H1 (cell line): ENCODE measurements at regions not wholly inside any gene's neighbourhood (a gene's known extent, or its start where the extent isn't known, plus 50 kb on each side); places are given as distances from the start of the nearest gene placed in this dataset.

Experiments used
- CTCF ChIA-PET: fragments of 300-600 bp; sonication (Branson Sonifier 250); formaldehyde crosslinking; loops from one replicate; lab custom pipeline; 2021; ENCODE audit not compliant: partially characterized antibody; lab: Charles Lee
- POLR2A ChIA-PET: fragments of 300-600 bp; sonication (Branson Sonifier 250); formaldehyde crosslinking; loops from one replicate; lab custom pipeline; 2021; ENCODE audit warnings: inconsistent platforms; ENCODE audit not compliant: partially characterized antibody; lab: Charles Lee
- DNase-seq, 2 experiments: peaks; one replicate each; pipeline versions ENCODE4 v3.0.0 to v3.0.0-alpha.2; 2010 to 2022; ENCODE audit warnings: low spot score in 2 of 2, low read depth in 1 of 2, mixed read lengths in 1 of 2
- FAIRE-seq: peaks from 2 replicates; lab custom pipeline; 2011; peaks lifted over from hg19 to GRCh38; lab: Jason Lieb, UNC
- H2AFZ ChIP-seq: 2 replicates; pipeline ENCODE4 v1.8.1; 2012; ENCODE audit warnings: low read length, inconsistent platforms
- H2AK5ac ChIP-seq: 2 replicates; pipeline ENCODE4 v1.6.1; 2013; ENCODE audit warnings: low read depth, low read length
- H2BK120ac ChIP-seq: replicated peaks from 2 replicates; pipeline ENCODE3; 2013; ENCODE audit warnings: low read depth, low read length, inconsistent platforms
- H2BK12ac ChIP-seq: 2 replicates; pipeline ENCODE4 v1.6.1; 2013; ENCODE audit warnings: low read depth, low read length
- H2BK15ac ChIP-seq: 2 replicates; pipeline ENCODE4 v1.6.1; 2013; ENCODE audit warnings: low read length
- H2BK20ac ChIP-seq: 2 replicates; pipeline ENCODE4 v1.6.1; 2013; ENCODE audit warnings: low read length
- H2BK5ac ChIP-seq: 2 replicates; pipeline ENCODE4 v1.6.1; 2013; ENCODE audit warnings: low read depth, low read length
- H3K14ac ChIP-seq: 2 replicates; pipeline ENCODE4 v1.6.1; 2013; ENCODE audit warnings: inconsistent platforms; ENCODE audit not compliant: insufficient read length
- H3K18ac ChIP-seq: 2 replicates; pipeline ENCODE4 v1.6.1; 2013; ENCODE audit warnings: low read length; ENCODE audit errors: extremely low read depth
- H3K23ac ChIP-seq: 2 replicates; pipeline ENCODE4 v1.6.1; 2013; ENCODE audit warnings: inconsistent platforms; ENCODE audit not compliant: insufficient read length
- H3K23me2 ChIP-seq: 2 replicates; pipeline ENCODE4 v1.6.1; 2013; ENCODE audit warnings: low read depth, low read length
- H3K27ac ChIP-seq: 2 replicates; pipeline ENCODE4 v1.6.1; 2011; ENCODE audit warnings: low read depth, low read length, inconsistent platforms
- H3K27me3 ChIP-seq, 4 experiments: replicated peaks in 1 of 4; 1 replicate in 1 of 4; 2 replicates in 3 of 4; pipeline versions ENCODE4 v1.6.1 to v1.8.1; 2011 to 2013; ENCODE audit warnings: low read length in 3 of 4, mild to moderate bottlenecking in 3 of 4, inconsistent platforms in 2 of 4, mixed read lengths in 2 of 4, moderate library complexity in 1 of 4; ENCODE audit not compliant: control insufficient read depth in 3 of 4, insufficient read depth in 3 of 4; ENCODE audit errors: extremely low read depth in 1 of 4
- H3K36me3 ChIP-seq, 4 experiments: 2 replicates each; pipeline versions ENCODE4 v1.6.1 to v1.8.1; 2011 to 2013; ENCODE audit warnings: mild to moderate bottlenecking in 4 of 4, low read length in 3 of 4, moderate library complexity in 2 of 4, control low read depth in 1 of 4, inconsistent platforms in 1 of 4; ENCODE audit not compliant: insufficient read depth in 4 of 4, control insufficient read depth in 2 of 4
- H3K4ac ChIP-seq: replicated peaks from 2 replicates; pipeline ENCODE3; 2013; ENCODE audit warnings: low read length, low read depth, mixed read lengths, inconsistent platforms; ENCODE audit not compliant: insufficient read length
- H3K4me1 ChIP-seq, 4 experiments: replicated peaks in 1 of 4; 1 replicate in 1 of 4; 2 replicates in 3 of 4; pipeline versions ENCODE4 v1.6.1 to v1.8.1; 2011 to 2013; ENCODE audit warnings: low read length in 3 of 4, inconsistent platforms in 2 of 4, mixed read lengths in 1 of 4; ENCODE audit not compliant: insufficient read depth in 4 of 4, control insufficient read depth in 3 of 4
- H3K4me2 ChIP-seq, 2 experiments: 2 replicates each; pipeline versions ENCODE4 v1.6.1 to v1.8.1; 2011 to 2013; ENCODE audit warnings: low read depth in 2 of 2, low read length in 2 of 2, control low read depth in 1 of 2, inconsistent platforms in 1 of 2, mild to moderate bottlenecking in 1 of 2; ENCODE audit not compliant: insufficient read depth in 1 of 2
- H3K4me3 ChIP-seq, 4 experiments: fragments of 200-600, 300-600 bp in 1 of 4; sonication (generic), shearing (Covaris generic), sonication (Bioruptor Twin) in 1 of 4; 2 replicates each; pipeline versions ENCODE4 v1.5.1 to v1.8.1; 2011 to 2016; ENCODE audit warnings: low read length in 4 of 4, low read depth in 3 of 4, control low read depth in 2 of 4, inconsistent platforms in 2 of 4, mild to moderate bottlenecking in 2 of 4, mixed read lengths in 1 of 4, moderate library complexity in 1 of 4; ENCODE audit not compliant: insufficient read depth in 2 of 4; ENCODE audit errors: extremely low read depth in 1 of 4
- H3K56ac ChIP-seq: replicated peaks from 2 replicates; pipeline ENCODE3; 2013; ENCODE audit warnings: low read depth, mild to moderate bottlenecking, mixed read lengths, low read length, inconsistent platforms; ENCODE audit not compliant: insufficient read length
- H3K79me1 ChIP-seq: 2 replicates; pipeline ENCODE4 v1.6.1; 2013; ENCODE audit warnings: low read depth, low read length, control low read depth
- H3K79me2 ChIP-seq, 2 experiments: 2 replicates each; pipeline versions ENCODE4 v1.6.1 to v1.8.1; 2012 to 2013; ENCODE audit warnings: low read length in 2 of 2, mild to moderate bottlenecking in 2 of 2, inconsistent platforms in 1 of 2; ENCODE audit not compliant: insufficient read depth in 2 of 2, control insufficient read depth in 1 of 2
- H3K9ac ChIP-seq, 4 experiments: replicated peaks in 1 of 4; 1 replicate in 1 of 4; 2 replicates in 3 of 4; pipeline versions ENCODE4 v1.6.1 to v1.8.1; 2011 to 2013; ENCODE audit warnings: low read depth in 3 of 4, low read length in 3 of 4, control low read depth in 2 of 4, mild to moderate bottlenecking in 2 of 4, moderate library complexity in 2 of 4, inconsistent platforms in 1 of 4; ENCODE audit errors: extremely low read depth in 1 of 4
- H3K9me3 ChIP-seq, 2 experiments: 2 replicates each; pipeline versions ENCODE4 v1.6.1 to v1.8.1; 2012 to 2013; ENCODE audit warnings: mild to moderate bottlenecking in 2 of 2, moderate library complexity in 2 of 2, control low read depth in 1 of 2, inconsistent platforms in 1 of 2, low read depth in 1 of 2, low read length in 1 of 2, mixed read lengths in 1 of 2; ENCODE audit not compliant: insufficient read depth in 2 of 2
- H4K20me1 ChIP-seq, 2 experiments: replicated peaks in 1 of 2; 2 replicates each; pipeline versions ENCODE3 to v1.8.1; 2011 to 2013; ENCODE audit warnings: inconsistent platforms in 2 of 2, low read length in 2 of 2, mild to moderate bottlenecking in 1 of 2; ENCODE audit not compliant: insufficient read depth in 2 of 2, control insufficient read depth in 1 of 2
- H4K5ac ChIP-seq: 2 replicates; pipeline ENCODE4 v1.6.1; 2013; ENCODE audit warnings: low read length, low read depth, mixed read lengths, inconsistent platforms; ENCODE audit not compliant: insufficient read length
- H4K8ac ChIP-seq: 2 replicates; pipeline ENCODE4 v1.8.0; 2013; ENCODE audit warnings: mild to moderate bottlenecking, moderate library complexity, low read length, inconsistent platforms; ENCODE audit not compliant: insufficient read depth; ENCODE audit errors: extremely low read depth
- H4K91ac ChIP-seq: replicated peaks from 2 replicates; pipeline ENCODE3; 2013; ENCODE audit warnings: low read length, mixed read lengths, inconsistent platforms; ENCODE audit not compliant: insufficient read length
- ASH2L ChIP-seq: fragments of 200-600, 300-600 bp; sonication (generic); IDR thresholded peaks from one replicate; pipeline ENCODE4 v1.7.1; 2017; ENCODE audit warnings: low read length
- BACH1 ChIP-seq: IDR thresholded peaks from 2 replicates; pipeline ENCODE4 v1.6.1; 2012; ENCODE audit warnings: low read length, improper control_type of control experiment
- BCL11A ChIP-seq, 2 experiments: IDR thresholded peaks; one replicate each; pipeline ENCODE4 v1.6.1; 2011; ENCODE audit warnings: low read depth in 2 of 2, low read length in 2 of 2, mild to moderate bottlenecking in 2 of 2
- CBX5 ChIP-seq: fragments of 300-800, 300-1000 bp; sonication (generic); IDR thresholded peaks from 2 replicates; pipeline ENCODE4 v1.7.1; 2016; ENCODE audit warnings: antibody characterized with exemption, low read length, low read depth
- CHD2 ChIP-seq: IDR thresholded peaks from 2 replicates; pipeline ENCODE4 v1.6.1; 2012; ENCODE audit warnings: low read length, improper control_type of control experiment
- JUND ChIP-seq: IDR thresholded peaks from 2 replicates; pipeline ENCODE4 v1.6.1; 2011; ENCODE audit warnings: mild to moderate bottlenecking, improper control_type of control experiment, low read length
- KDM1A ChIP-seq: fragments of 200-600, 300-600 bp; sonication (generic); IDR thresholded peaks from 2 replicates; pipeline ENCODE4 v1.7.1; 2016; ENCODE audit warnings: mild to moderate bottlenecking, low read length, borderline replicate concordance
- NRF1 ChIP-seq: IDR thresholded peaks from 2 replicates; pipeline ENCODE4 v1.6.1; 2011; ENCODE audit warnings: mild to moderate bottlenecking, low read depth, low read length, improper control_type of control experiment
- SIRT6 ChIP-seq: IDR thresholded peaks from one replicate; pipeline ENCODE4 v1.7.1; 2012; ENCODE audit warnings: low read length, inconsistent platforms
- SIX5 ChIP-seq: IDR thresholded peaks from 2 replicates; pipeline ENCODE4 v1.6.1; 2011; ENCODE audit warnings: mild to moderate bottlenecking, low read depth, low read length
- SP4 ChIP-seq: IDR thresholded peaks from 2 replicates; pipeline ENCODE4 v1.6.1; 2012; ENCODE audit warnings: low read length, inconsistent platforms
- SRF ChIP-seq: IDR thresholded peaks from 2 replicates; pipeline ENCODE4 v1.6.1; 2011; ENCODE audit warnings: mild to moderate bottlenecking, low read depth, low read length, moderate library complexity
- TCF12 ChIP-seq: IDR thresholded peaks from 2 replicates; pipeline ENCODE4 v1.6.1; 2011; ENCODE audit warnings: low read depth, mild to moderate bottlenecking, low read length
- YY1 ChIP-seq: IDR thresholded peaks from 2 replicates; pipeline ENCODE4 v1.6.1; 2011; ENCODE audit warnings: low read depth, mild to moderate bottlenecking, low read length
- ZNF274 ChIP-seq: IDR thresholded peaks from 2 replicates; pipeline ENCODE4 v1.7.0; 2012; ENCODE audit warnings: low read length, borderline replicate concordance; ENCODE audit errors: extremely low read depth
- WGBS, 2 experiments: shearing (Covaris generic) in 1 of 2; methylation state at CpG; one replicate each; pipeline versions ENCODE4 v1.1.6 to v1.1.7; 2013 to 2015; ENCODE audit warnings: low lambda C conversion rate in 2 of 2, mixed read lengths in 2 of 2, inconsistent platforms in 1 of 2, low coverage in 1 of 2, missing lambda C conversion rate in 1 of 2; ENCODE audit not compliant: insufficient replicate concordance in 2 of 2, insufficient coverage in 1 of 2, insufficient read length in 1 of 2; ENCODE audit errors: extremely low coverage in 1 of 2, missing lambda C conversion rate in 1 of 2; 5-methylcytosine and 5-hydroxymethylcytosine counted together
- TF ChIP-seq, protein P1 (sequence below): IDR thresholded peaks from 2 replicates; pipeline ENCODE4 v1.6.1; 2012; ENCODE audit warnings: inconsistent platforms

DNA sequence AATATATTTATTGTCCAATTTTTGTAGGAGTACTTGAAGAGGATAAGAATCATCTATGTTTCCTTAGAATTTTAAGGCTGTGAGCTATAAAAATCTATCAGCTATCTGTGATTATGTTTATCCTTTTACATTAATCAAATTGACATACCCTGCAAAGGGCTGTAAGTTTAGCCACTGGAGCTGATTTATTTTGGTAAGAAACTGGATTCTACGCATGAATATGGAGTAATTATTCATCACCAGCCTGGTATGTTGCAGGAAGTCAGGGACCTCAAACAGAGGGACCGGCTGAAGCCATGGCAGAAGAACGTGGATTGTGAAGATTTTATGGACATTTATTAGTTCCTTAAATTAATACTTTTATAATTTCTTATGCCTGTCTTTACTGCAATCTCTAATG, 696.9 kb downstream of the DNAJB9 start:
- Histone ChIP-seq H3K23ac (no peak overlapping the region), H3K79me1 (no peaks in the 10 kb centered on the region)

More for the DNA sequence above, 696.9 kb downstream of the DNAJB9 start:
- Histone ChIP-seq H2BK12ac (no peak overlapping the region), H3K4ac (no peak overlapping the region), H2AK5ac (no peak overlapping the region), H4K8ac (no peak overlapping the region), H4K20me1 (no peaks in the 10 kb centered on the region), H3K23me2 (no peaks in the 10 kb centered on the region), H2BK20ac (no peak overlapping the region), H2BK120ac (no peak overlapping the region), H3K14ac (no peak overlapping the region), H3K4me1 (no peaks in the 10 kb centered on the region), H3K4me2 (no peak overlapping the region), H3K9me3 (no peaks in the 10 kb centered on the region), H3K9ac (no peak overlapping the region), H2BK15ac (no peak overlapping the region), H2BK5ac (no peak overlapping the region), H2AFZ (no peak overlapping the region), H3K4me3 (no peak overlapping the region), H3K27me3 (no peaks in the 10 kb centered on the region), H3K79me2 (no peaks in the 10 kb centered on the region), H3K18ac (no peak overlapping the region), H3K36me3 (no peaks in the 10 kb centered on the region), H4K91ac (no peak overlapping the region), H4K5ac (no peak overlapping the region), H3K27ac (no peak overlapping the region), H3K56ac (no peak overlapping the region)
- no peak for DNase-seq
- POLR2A ChIA-PET = no interaction called here
- no peak for TF ChIP-seq SIRT6
- no peak for TF ChIP-seq SP4
- no peak for TF ChIP-seq ZNF274
- no peak for TF ChIP-seq ASH2L
- TF ChIP-seq TCF12 = no peak
- TF ChIP-seq JUND = no peak
- TF ChIP-seq CBX5 = no peak
- TF ChIP-seq BACH1 = no peak
- no peak for TF ChIP-seq YY1
- no peak for TF ChIP-seq SIX5
- TF ChIP-seq, protein P1, sequence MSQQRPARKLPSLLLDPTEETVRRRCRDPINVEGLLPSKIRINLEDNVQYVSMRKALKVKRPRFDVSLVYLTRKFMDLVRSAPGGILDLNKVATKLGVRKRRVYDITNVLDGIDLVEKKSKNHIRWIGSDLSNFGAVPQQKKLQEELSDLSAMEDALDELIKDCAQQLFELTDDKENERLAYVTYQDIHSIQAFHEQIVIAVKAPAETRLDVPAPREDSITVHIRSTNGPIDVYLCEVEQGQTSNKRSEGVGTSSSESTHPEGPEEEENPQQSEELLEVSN = no peak
- TF ChIP-seq SRF = no peak
- no peak for TF ChIP-seq KDM1A
- no peak for TF ChIP-seq CHD2
- TF ChIP-seq NRF1 = no peak
- no peak for TF ChIP-seq BCL11A (IDR thresholded peaks at IDR 0.05; ENCODE audit: low read depth in 2 of 2, low read length in 2 of 2)
- 100% methylated on average over 3 of the region's 3 CpGs; no CpG with 5 or more reads in 1 of the 2 experiments for WGBS, 2 experiments
- CTCF ChIA-PET = no interaction called here
- no peak for FAIRE-seq
